Uterus (tissue), 2 donors: ENCODE measurements at regions not wholly inside any gene's neighbourhood (a gene's known extent, or its start where the extent isn't known, plus 50 kb on each side); places are given as distances from the start of the nearest gene placed in this dataset.

Experiments
- CTCF ChIP-seq, 4 experiments: fragments of 200-600 bp in 2 of 4; fragments of 450-650 bp in 2 of 4; sonication (generic) in 2 of 4; IDR thresholded peaks; one replicate each; pipeline ENCODE4 v1.5.1; 2016 to 2019; ENCODE audit warnings: antibody characterized with exemption in 4 of 4, mild to moderate bottlenecking in 2 of 4, moderate library complexity in 1 of 4
- POLR2A ChIP-seq, 2 donors: fragments of 450-650 bp; IDR thresholded peaks; one replicate each; pipeline ENCODE4 v1.6.1; 2016; ENCODE audit warnings: antibody characterized with exemption in 2 of 2, mild to moderate bottlenecking in 1 of 2, moderate library complexity in 1 of 2

GRCh38 chr12:84562331-84562730, 350.3 kb downstream of the SLC6A15 start:
- TF ChIP-seq CTCF (IDR thresholded peaks at IDR 0.05) (no peak), POLR2A (IDR thresholded peaks at IDR 0.05) (no peak)
